MCF 10A (cell line): ENCODE measurements at regions not wholly inside any gene's neighbourhood (a gene's known extent, or its start where the extent isn't known, plus 50 kb on each side); places are given as distances from the start of the nearest gene placed in this dataset.

Experiments
- BruUV-seq: library from RNA; stranded (reverse); fragments of 400-500 nt; replicated peaks from 2 replicates; lab custom pipeline; 2021; lab: Mats Ljungman, UMichigan
- CTCF ChIA-PET: fragments of 300-600 bp; sonication (Branson Sonifier 250); formaldehyde crosslinking; extraction: SDS; loops from one replicate; lab custom pipeline; 2021; ENCODE audit warnings: antibody characterized with exemption, inconsistent platforms; lab: Yijun Ruan, JAX
- POLR2A ChIA-PET: fragments of 300-600, 350-650 bp; sonication (Branson Sonifier 250); formaldehyde crosslinking; extraction: SDS; loops from one replicate; lab custom pipeline; 2020; ENCODE audit warnings: antibody characterized with exemption, inconsistent platforms; lab: Yijun Ruan, JAX
- DNase-seq: peaks from one replicate; pipeline ENCODE4 v3.0.0-alpha.2; 2018; ENCODE audit not compliant: unreplicated experiment
- H3K27ac Mint-ChIP-seq: one replicate; pipeline ENCODE4 v1.8.0; 2022; ENCODE audit warnings: mild to moderate bottlenecking, low read depth, mixed read lengths; ENCODE audit not compliant: unreplicated experiment
- H3K27me3 Mint-ChIP-seq: one replicate; pipeline ENCODE4 v1.8.0; 2022; ENCODE audit warnings: mixed read lengths; ENCODE audit not compliant: insufficient read depth, unreplicated experiment
- H3K36me3 Mint-ChIP-seq: one replicate; pipeline ENCODE4 v1.8.0; 2022; ENCODE audit warnings: mild to moderate bottlenecking, moderate library complexity, mixed read lengths; ENCODE audit not compliant: insufficient read depth, unreplicated experiment
- H3K4me1 Mint-ChIP-seq: one replicate; pipeline ENCODE4 v1.8.0; 2022; ENCODE audit warnings: mixed read lengths; ENCODE audit not compliant: insufficient read depth, unreplicated experiment
- H3K4me3 Mint-ChIP-seq: one replicate; pipeline ENCODE4 v1.8.0; 2022; ENCODE audit warnings: mild to moderate bottlenecking, moderate library complexity, mixed read lengths; ENCODE audit not compliant: unreplicated experiment
- H3K9me3 Mint-ChIP-seq: one replicate; pipeline ENCODE4 v1.8.0; 2022; ENCODE audit warnings: mixed read lengths; ENCODE audit not compliant: unreplicated experiment
- CTCF ChIP-seq: fragments of 200-600 bp; IDR thresholded peaks from one replicate; pipeline ENCODE4 v1.8.0; 2022; ENCODE audit warnings: antibody characterized with exemption, mild to moderate bottlenecking; ENCODE audit not compliant: unreplicated experiment
- intact Hi-C: fragments of 100-400 bp; cut with micrococcal nuclease; formaldehyde crosslinking; loops from 2 replicates; pipeline ENCODE4 v1.14.1; 2022

- no peak overlapping the region for H3K4me3 Mint-ChIP-seq
- peaks cover 7% of the 10 kb centered on the region for H3K9me3 Mint-ChIP-seq
- no peak for TF ChIP-seq CTCF
- BruUV-seq, result no TSS peak
- ChIA-PET POLR2A (no interaction called here), CTCF (interaction anchor here (0.6 kb wide), 2 partner anchors 36 to 266 kb away, joined by 3 read pairs; no protein-coding TSS in a partner anchor)
- H3K27ac Mint-ChIP-seq, result no peak overlapping the region
- no peaks in the 10 kb centered on the region for H3K4me1 Mint-ChIP-seq
- no peaks in the 10 kb centered on the region for H3K36me3 Mint-ChIP-seq
- no peaks in the 10 kb centered on the region for H3K27me3 Mint-ChIP-seq
- no peak for DNase-seq
- intact Hi-C loops, result no loop called here
Measured at GRCh38 chr4:129603241-129603931, 507.4 kb downstream of the C4orf33 start.

- Mint-ChIP-seq H3K27ac (no peak overlapping the region), H3K4me1 (no peaks in the 10 kb centered on the region), H3K4me3 (no peak overlapping the region), H3K27me3 (no peaks in the 10 kb centered on the region), H3K36me3 (no peaks in the 10 kb centered on the region), H3K9me3 (peaks cover 7% of the 10 kb centered on the region)
- intact Hi-C loops, result no loop called here
- BruUV-seq, result no TSS peak
- TF ChIP-seq CTCF, result no peak
- DNase-seq, result no peak
- ChIA-PET CTCF (interaction anchor here (0.9 kb wide), 1 partner anchor 228 kb away, joined by 3 read pairs; no protein-coding TSS in a partner anchor), POLR2A (no interaction called here)
Measured at GRCh38 chr4:129604632-129605255, 508.8 kb downstream of the C4orf33 start.

- Mint-ChIP-seq H3K27ac (no peak overlapping the region), H3K4me3 (no peak overlapping the region), H3K36me3 (no peaks in the 10 kb centered on the region), H3K4me1 (no peaks in the 10 kb centered on the region), H3K27me3 (no peaks in the 10 kb centered on the region), H3K9me3 (no peaks in the 10 kb centered on the region)
- no peak for TF ChIP-seq CTCF
- no TSS peak for BruUV-seq
- intact Hi-C loops, result no loop called here
- no peak for DNase-seq
- CTCF ChIA-PET, result no interaction called here
- POLR2A ChIA-PET, result no interaction called here
Measured at GRCh38 chr4:129614611-129615010, 518.7 kb downstream of the C4orf33 start.

- CTCF ChIA-PET, result interaction anchor here (2.0 kb wide), 1 partner anchor 96 kb away, joined by 5 read pairs; no protein-coding TSS in a partner anchor
- no peaks in the 10 kb centered on the region for H3K4me1 Mint-ChIP-seq
Measured at GRCh38 chr4:129622566-129622965, 526.6 kb downstream of the C4orf33 start.

More at GRCh38 chr4:129622566-129622965, 526.6 kb downstream of the C4orf33 start:
- TF ChIP-seq CTCF, result no peak
- H3K4me3 Mint-ChIP-seq, result no peak overlapping the region
- H3K27ac Mint-ChIP-seq, result no peak overlapping the region
- DNase-seq, result no peak
- H3K27me3 Mint-ChIP-seq, result no peaks in the 10 kb centered on the region
- BruUV-seq, result no TSS peak
- intact Hi-C loops, result no loop called here
- H3K9me3 Mint-ChIP-seq, result peaks cover 7% of the 10 kb centered on the region
- no peaks in the 10 kb centered on the region for H3K36me3 Mint-ChIP-seq
- POLR2A ChIA-PET, result no interaction called here
